SK-N-SH treated with all-trans-retinoic acid at 6 μM for 48 hours (cell line): ENCODE measurements at regions not wholly inside any gene's neighbourhood (a gene's known extent, or its start where the extent isn't known, plus 50 kb on each side); places are given as distances from the start of the nearest gene placed in this dataset.

Source experiments
- ARNTL ChIP-seq: fragments of 450-650 bp; formaldehyde crosslinking; IDR thresholded peaks from 2 replicates; pipeline ENCODE4 v1.5.0; 2020; ENCODE audit warnings: low read depth, mild to moderate bottlenecking, moderate library complexity, borderline replicate concordance
- BACH2 ChIP-seq: fragments of 250-450 bp; sonication (Bioruptor Pico); IDR thresholded peaks from 2 replicates; pipeline ENCODE4 v1.9.0; 2021; ENCODE audit warnings: mild to moderate bottlenecking, borderline replicate concordance
- CSDC2 ChIP-seq: fragments of 250-450 bp; sonication (Bioruptor Pico); IDR thresholded peaks from 2 replicates; pipeline ENCODE4 v1.5.0; 2020; ENCODE audit warnings: mild to moderate bottlenecking, moderate library complexity
- ESRRG ChIP-seq: fragments of 250-450 bp; sonication (Bioruptor Pico); IDR thresholded peaks from 2 replicates; pipeline ENCODE4 v1.6.1; 2021; ENCODE audit warnings: mild to moderate bottlenecking
- OSR1 ChIP-seq: fragments of 250-450 bp; sonication (Bioruptor Pico); IDR thresholded peaks from 2 replicates; pipeline ENCODE4 v1.8.0; 2022; ENCODE audit warnings: moderate library complexity, mild to moderate bottlenecking, inconsistent platforms
- POU6F1 ChIP-seq: fragments of 250-450 bp; sonication (Bioruptor Pico); IDR thresholded peaks from 2 replicates; pipeline ENCODE4 v1.8.0; 2021; ENCODE audit warnings: low read depth, mild to moderate bottlenecking, moderate library complexity, borderline replicate concordance
- RARB ChIP-seq: fragments of 250-450 bp; sonication (Bioruptor Pico); IDR thresholded peaks from 2 replicates; pipeline ENCODE4 v1.8.0; 2021; ENCODE audit warnings: mild to moderate bottlenecking, moderate library complexity
- SNAI2 ChIP-seq: fragments of 250-450 bp; sonication (Bioruptor Pico); IDR thresholded peaks from 2 replicates; pipeline ENCODE4 v1.5.0; 2020; ENCODE audit warnings: mild to moderate bottlenecking, moderate library complexity
- TCF4 ChIP-seq: fragments of 250-450 bp; sonication (Bioruptor Pico); IDR thresholded peaks from 2 replicates; pipeline ENCODE4 v1.8.0; 2021; ENCODE audit warnings: mild to moderate bottlenecking, moderate library complexity, borderline replicate concordance
- TOX ChIP-seq: fragments of 250-450 bp; sonication (Bioruptor Pico); IDR thresholded peaks from 2 replicates; pipeline ENCODE4 v1.8.0; 2021; ENCODE audit warnings: mild to moderate bottlenecking, moderate library complexity, borderline replicate concordance
- ZFP30 ChIP-seq: fragments of 450-650 bp; formaldehyde crosslinking; IDR thresholded peaks from 2 replicates; pipeline ENCODE4 v1.5.0; 2022; ENCODE audit warnings: mild to moderate bottlenecking, moderate library complexity
- ZNF8 ChIP-seq: fragments of 450-650 bp; formaldehyde crosslinking; IDR thresholded peaks from 2 replicates; pipeline ENCODE4 v1.5.0; 2020; ENCODE audit warnings: mild to moderate bottlenecking, moderate library complexity
- TF ChIP-seq, protein P1 (sequence below): fragments of 250-450 bp; sonication (Bioruptor Pico); IDR thresholded peaks from 2 replicates; pipeline ENCODE4 v1.5.0; 2020; ENCODE audit warnings: mild to moderate bottlenecking, moderate library complexity
- TF ChIP-seq, protein P2 (sequence below): fragments of 250-450 bp; sonication (Bioruptor Pico); IDR thresholded peaks from 2 replicates; pipeline ENCODE4 v1.8.0; 2020; ENCODE audit warnings: mild to moderate bottlenecking, moderate library complexity, borderline replicate concordance

- TF ChIP-seq, protein P1, sequence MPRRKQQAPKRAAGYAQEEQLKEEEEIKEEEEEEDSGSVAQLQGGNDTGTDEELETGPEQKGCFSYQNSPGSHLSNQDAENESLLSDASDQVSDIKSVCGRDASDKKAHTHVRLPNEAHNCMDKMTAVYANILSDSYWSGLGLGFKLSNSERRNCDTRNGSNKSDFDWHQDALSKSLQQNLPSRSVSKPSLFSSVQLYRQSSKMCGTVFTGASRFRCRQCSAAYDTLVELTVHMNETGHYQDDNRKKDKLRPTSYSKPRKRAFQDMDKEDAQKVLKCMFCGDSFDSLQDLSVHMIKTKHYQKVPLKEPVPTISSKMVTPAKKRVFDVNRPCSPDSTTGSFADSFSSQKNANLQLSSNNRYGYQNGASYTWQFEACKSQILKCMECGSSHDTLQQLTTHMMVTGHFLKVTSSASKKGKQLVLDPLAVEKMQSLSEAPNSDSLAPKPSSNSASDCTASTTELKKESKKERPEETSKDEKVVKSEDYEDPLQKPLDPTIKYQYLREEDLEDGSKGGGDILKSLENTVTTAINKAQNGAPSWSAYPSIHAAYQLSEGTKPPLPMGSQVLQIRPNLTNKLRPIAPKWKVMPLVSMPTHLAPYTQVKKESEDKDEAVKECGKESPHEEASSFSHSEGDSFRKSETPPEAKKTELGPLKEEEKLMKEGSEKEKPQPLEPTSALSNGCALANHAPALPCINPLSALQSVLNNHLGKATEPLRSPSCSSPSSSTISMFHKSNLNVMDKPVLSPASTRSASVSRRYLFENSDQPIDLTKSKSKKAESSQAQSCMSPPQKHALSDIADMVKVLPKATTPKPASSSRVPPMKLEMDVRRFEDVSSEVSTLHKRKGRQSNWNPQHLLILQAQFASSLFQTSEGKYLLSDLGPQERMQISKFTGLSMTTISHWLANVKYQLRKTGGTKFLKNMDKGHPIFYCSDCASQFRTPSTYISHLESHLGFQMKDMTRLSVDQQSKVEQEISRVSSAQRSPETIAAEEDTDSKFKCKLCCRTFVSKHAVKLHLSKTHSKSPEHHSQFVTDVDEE (CRISPR knock-in tag), result no peak
- no peak for TF ChIP-seq ESRRG
- no peak for TF ChIP-seq CSDC2
- TF ChIP-seq OSR1 (CRISPR knock-in tag), result no peak
- TF ChIP-seq BACH2 (CRISPR knock-in tag), result no peak
- TF ChIP-seq SNAI2 (CRISPR knock-in tag), result no peak
- no peak for TF ChIP-seq ZFP30 (CRISPR knock-in tag)
- TF ChIP-seq ZNF8 (CRISPR knock-in tag), result no peak
- TF ChIP-seq, protein P2, sequence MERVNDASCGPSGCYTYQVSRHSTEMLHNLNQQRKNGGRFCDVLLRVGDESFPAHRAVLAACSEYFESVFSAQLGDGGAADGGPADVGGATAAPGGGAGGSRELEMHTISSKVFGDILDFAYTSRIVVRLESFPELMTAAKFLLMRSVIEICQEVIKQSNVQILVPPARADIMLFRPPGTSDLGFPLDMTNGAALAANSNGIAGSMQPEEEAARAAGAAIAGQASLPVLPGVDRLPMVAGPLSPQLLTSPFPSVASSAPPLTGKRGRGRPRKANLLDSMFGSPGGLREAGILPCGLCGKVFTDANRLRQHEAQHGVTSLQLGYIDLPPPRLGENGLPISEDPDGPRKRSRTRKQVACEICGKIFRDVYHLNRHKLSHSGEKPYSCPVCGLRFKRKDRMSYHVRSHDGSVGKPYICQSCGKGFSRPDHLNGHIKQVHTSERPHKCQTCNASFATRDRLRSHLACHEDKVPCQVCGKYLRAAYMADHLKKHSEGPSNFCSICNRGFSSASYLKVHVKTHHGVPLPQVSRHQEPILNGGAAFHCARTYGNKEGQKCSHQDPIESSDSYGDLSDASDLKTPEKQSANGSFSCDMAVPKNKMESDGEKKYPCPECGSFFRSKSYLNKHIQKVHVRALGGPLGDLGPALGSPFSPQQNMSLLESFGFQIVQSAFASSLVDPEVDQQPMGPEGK (CRISPR knock-in tag), result no peak
- TF ChIP-seq POU6F1 (CRISPR knock-in tag), result no peak
- no peak for TF ChIP-seq ARNTL (CRISPR knock-in tag)
- no peak for TF ChIP-seq TCF4 (CRISPR knock-in tag)
- no peak for TF ChIP-seq RARB
- TF ChIP-seq TOX, result no peak
These were observed 366.1 kb upstream of the GOLIM4 start for GRCh38 chr3:168461793-168462192.
